Left forelimb (tissue), 1 donor: ENCODE measurements at regions not wholly inside any gene's neighbourhood (a gene's known extent, or its start where the extent isn't known, plus 50 kb on each side); places are given as distances from the start of the nearest gene placed in this dataset.

Experiments
- DNase-seq: peaks from one replicate; pipeline ENCODE4 v3.0.0-alpha.2; 2018; ENCODE audit warnings: low spot score

- DNase-seq, result no peak
These were observed 766.8 kb downstream of the USP25 start for GRCh38 chr21:16496609-16497008.

GRCh38 chr21:16500271-16500670 is 770.5 kb downstream of the USP25 start:
- DNase-seq, result no peak

GRCh38 chr21:16502273-16502672 is 772.5 kb downstream of the USP25 start:
- no peak for DNase-seq

GRCh38 chr21:16502897-16503296 is 773.1 kb downstream of the USP25 start:
- DNase-seq, result no peak

GRCh38 chr21:16504281-16504680 is 774.5 kb downstream of the USP25 start:
- DNase-seq, result no peak

- no peak for DNase-seq
These were observed 775.0 kb downstream of the USP25 start for GRCh38 chr21:16504766-16505165.

GRCh38 chr21:16509476-16509875 is 779.7 kb downstream of the USP25 start:
- DNase-seq, result no peak

GRCh38 chr21:16514316-16514715 is 784.5 kb downstream of the USP25 start:
- no peak for DNase-seq

GRCh38 chr21:16517383-16517782 is 787.6 kb downstream of the USP25 start:
- DNase-seq, result no peak

GRCh38 chr21:16519036-16519435 is 789.3 kb downstream of the USP25 start:
- no peak for DNase-seq

- no peak for DNase-seq
These were observed 789.9 kb downstream of the USP25 start for GRCh38 chr21:16519644-16520043.

GRCh38 chr21:16522548-16522947 is 792.8 kb downstream of the USP25 start:
- no peak for DNase-seq

GRCh38 chr21:16530656-16531055 is 800.9 kb downstream of the USP25 start:
- no peak for DNase-seq

GRCh38 chr21:16532840-16533239 is 803.1 kb downstream of the USP25 start:
- DNase-seq, result no peak

GRCh38 chr21:16533692-16534407 is 804.1 kb downstream of the USP25 start:
- DNase-seq, result no peak

GRCh38 chr21:16534408-16535101 is 804.8 kb downstream of the USP25 start:
- DNase-seq, result peak; percentile 87

- DNase-seq, result peak; percentile 77
These were observed 805.3 kb downstream of the USP25 start for GRCh38 chr21:16535102-16535422.

GRCh38 chr21:16535626-16536025 is 805.8 kb downstream of the USP25 start:
- DNase-seq, result no peak

- no peak for DNase-seq
These were observed 806.4 kb downstream of the USP25 start for GRCh38 chr21:16536140-16536539.

GRCh38 chr21:16536643-16537434 is 807.1 kb downstream of the USP25 start:
- DNase-seq, result no peak

- no peak for DNase-seq
These were observed 807.7 kb downstream of the USP25 start for GRCh38 chr21:16537501-16537900.

- no peak for DNase-seq
These were observed 808.6 kb downstream of the USP25 start for GRCh38 chr21:16538405-16538804.

- no peak for DNase-seq
These were observed 809.2 kb downstream of the USP25 start for GRCh38 chr21:16538936-16539440.
